ENCODE measurements at regions not wholly inside any gene's neighbourhood (a gene's known extent, or its start where the extent isn't known, plus 50 kb on each side); places are given as distances from the start of the nearest gene placed in this dataset.

DNA sequence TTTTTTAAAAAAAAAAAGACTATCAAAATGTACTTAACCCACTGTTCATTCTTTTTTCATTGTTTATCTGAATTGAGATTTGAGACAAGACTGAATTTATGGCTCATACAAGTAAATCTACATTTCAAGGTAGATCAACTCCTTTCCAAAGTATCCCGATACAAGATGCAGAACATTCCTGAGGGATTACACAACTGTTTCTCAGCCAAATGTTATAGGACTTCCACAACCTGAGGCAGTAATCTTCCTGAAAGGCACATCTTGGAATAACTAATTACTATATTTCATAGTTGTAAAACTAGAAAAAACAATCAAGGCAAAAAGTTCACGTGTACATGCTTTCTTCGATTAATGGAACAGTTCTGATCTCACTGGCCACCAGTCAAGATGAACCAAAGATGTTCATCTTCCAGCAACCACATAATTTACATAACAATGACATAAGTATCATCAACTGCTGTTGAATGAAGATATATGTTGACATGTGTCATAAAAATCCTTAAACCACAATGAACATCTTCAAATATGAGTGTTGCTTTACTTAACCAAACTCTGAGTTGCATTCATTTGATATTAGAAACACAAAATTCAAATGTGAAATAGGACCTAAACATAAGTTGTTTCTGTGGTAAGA is 225.2 kb upstream of the DKK2 start:
- Histone ChIP-seq H3K9me3 (ENCODE audit: control insufficient read depth in 2 of 3, insufficient read depth in 1 of 3, low read length in 3 of 3) (no peaks in the 10 kb centered on the region), H3K4me1 (ENCODE audit: control insufficient read depth in 2 of 3, insufficient read depth in 2 of 3, low read depth in 1 of 3, low read length in 3 of 3) (no peaks in the 10 kb centered on the region), H3K4me3 (ENCODE audit: low read length in 3 of 3) (no peak overlapping the region), H3K9ac (ENCODE audit: low read length in 3 of 3) (no peak overlapping the region), H3K27ac (ENCODE audit: low read depth in 2 of 2, low read length in 2 of 2) (no peak overlapping the region), H3K27me3 (ENCODE audit: control insufficient read depth, insufficient read depth, low read length) (no peaks in the 10 kb centered on the region), H3K36me3 (ENCODE audit: control insufficient read depth in 2 of 3, insufficient read depth in 3 of 3, low read length in 3 of 3) (no peaks in the 10 kb centered on the region)
- DNase-seq (no peak), FAIRE-seq (no peak)
- intact Hi-C loops (cut with DNase I), result no loop called here
- TF ChIP-seq, protein P1, sequence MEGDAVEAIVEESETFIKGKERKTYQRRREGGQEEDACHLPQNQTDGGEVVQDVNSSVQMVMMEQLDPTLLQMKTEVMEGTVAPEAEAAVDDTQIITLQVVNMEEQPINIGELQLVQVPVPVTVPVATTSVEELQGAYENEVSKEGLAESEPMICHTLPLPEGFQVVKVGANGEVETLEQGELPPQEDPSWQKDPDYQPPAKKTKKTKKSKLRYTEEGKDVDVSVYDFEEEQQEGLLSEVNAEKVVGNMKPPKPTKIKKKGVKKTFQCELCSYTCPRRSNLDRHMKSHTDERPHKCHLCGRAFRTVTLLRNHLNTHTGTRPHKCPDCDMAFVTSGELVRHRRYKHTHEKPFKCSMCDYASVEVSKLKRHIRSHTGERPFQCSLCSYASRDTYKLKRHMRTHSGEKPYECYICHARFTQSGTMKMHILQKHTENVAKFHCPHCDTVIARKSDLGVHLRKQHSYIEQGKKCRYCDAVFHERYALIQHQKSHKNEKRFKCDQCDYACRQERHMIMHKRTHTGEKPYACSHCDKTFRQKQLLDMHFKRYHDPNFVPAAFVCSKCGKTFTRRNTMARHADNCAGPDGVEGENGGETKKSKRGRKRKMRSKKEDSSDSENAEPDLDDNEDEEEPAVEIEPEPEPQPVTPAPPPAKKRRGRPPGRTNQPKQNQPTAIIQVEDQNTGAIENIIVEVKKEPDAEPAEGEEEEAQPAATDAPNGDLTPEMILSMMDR (IDR thresholded peaks at IDR 0.05; ENCODE audit: borderline replicate concordance, extremely low read depth, insufficient read depth), result no peak

DNA sequence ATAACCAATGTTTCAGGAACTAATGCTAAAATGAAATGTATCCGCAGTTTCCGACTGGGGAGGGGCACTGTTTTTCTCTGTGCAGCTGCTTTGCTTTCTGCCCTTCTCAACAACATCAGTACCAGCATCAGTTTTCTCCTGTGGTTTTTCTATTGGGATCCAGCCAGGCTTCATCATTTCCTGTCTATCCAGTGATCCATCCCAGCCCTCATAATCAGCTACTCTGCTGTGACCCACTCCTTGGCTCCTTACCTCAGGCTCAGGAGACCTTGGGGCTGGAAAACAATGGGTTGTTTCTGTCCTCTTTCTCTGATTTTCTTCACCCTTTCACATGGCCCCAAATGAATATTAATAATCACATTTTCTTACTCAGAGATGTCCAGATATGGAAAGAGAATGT is 222.2 kb upstream of the DKK2 start:
- no peaks in the 10 kb centered on the region for H3K9me3 ChIP-seq (ENCODE audit: control insufficient read depth in 2 of 3, insufficient read depth in 1 of 3, low read length in 3 of 3)
- H3K36me3 ChIP-seq (ENCODE audit: control insufficient read depth in 2 of 3, insufficient read depth in 3 of 3, low read length in 3 of 3), result no peaks in the 10 kb centered on the region
- no peak overlapping the region for H3K9ac ChIP-seq (ENCODE audit: low read length in 3 of 3)
- no peaks in the 10 kb centered on the region for H3K4me1 ChIP-seq (ENCODE audit: control insufficient read depth in 2 of 3, insufficient read depth in 2 of 3, low read depth in 1 of 3, low read length in 3 of 3)
- no peak overlapping the region for H3K4me3 ChIP-seq (ENCODE audit: low read length in 3 of 3)
- no peaks in the 10 kb centered on the region for H3K27me3 ChIP-seq (ENCODE audit: control insufficient read depth, insufficient read depth, low read length)
- TF ChIP-seq, protein P1 (IDR thresholded peaks at IDR 0.05; ENCODE audit: borderline replicate concordance, extremely low read depth, insufficient read depth), result no peak
- no peak overlapping the region for H3K27ac ChIP-seq (ENCODE audit: low read depth in 2 of 2, low read length in 2 of 2)
- intact Hi-C loops (cut with DNase I), result no loop called here
- DNase-seq, result no peak
- FAIRE-seq, result no peak

- FAIRE-seq (no peak), DNase-seq (no peak)
- no peaks in the 10 kb centered on the region for H3K4me1 ChIP-seq (ENCODE audit: control insufficient read depth in 2 of 3, insufficient read depth in 2 of 3, low read depth in 1 of 3, low read length in 3 of 3)
- TF ChIP-seq, protein P1 (IDR thresholded peaks at IDR 0.05; ENCODE audit: borderline replicate concordance, extremely low read depth, insufficient read depth), result no peak
- H3K9me3 ChIP-seq (ENCODE audit: control insufficient read depth in 2 of 3, insufficient read depth in 1 of 3, low read length in 3 of 3), result no peaks in the 10 kb centered on the region
- H3K36me3 ChIP-seq (ENCODE audit: control insufficient read depth in 2 of 3, insufficient read depth in 3 of 3, low read length in 3 of 3), result no peaks in the 10 kb centered on the region
- H3K9ac ChIP-seq (ENCODE audit: low read length in 3 of 3), result no peak overlapping the region
- H3K27ac ChIP-seq (ENCODE audit: low read depth in 2 of 2, low read length in 2 of 2), result no peak overlapping the region
- H3K4me3 ChIP-seq (ENCODE audit: low read length in 3 of 3), result no peak overlapping the region
- intact Hi-C loops (cut with DNase I), result no loop called here
- no peaks in the 10 kb centered on the region for H3K27me3 ChIP-seq (ENCODE audit: control insufficient read depth, insufficient read depth, low read length)
Observed at GRCh38 chr4:107255596-107255995, 219.5 kb upstream of the DKK2 start.

GRCh38 chr4:107255114-107255513 is 219.0 kb upstream of the DKK2 start:
- Histone ChIP-seq H3K9ac (ENCODE audit: low read length in 3 of 3) (no peak overlapping the region), H3K27ac (ENCODE audit: low read depth in 2 of 2, low read length in 2 of 2) (no peak overlapping the region), H3K27me3 (ENCODE audit: control insufficient read depth, insufficient read depth, low read length) (no peaks in the 10 kb centered on the region), H3K4me3 (ENCODE audit: low read length in 3 of 3) (no peak overlapping the region), H3K36me3 (ENCODE audit: control insufficient read depth in 2 of 3, insufficient read depth in 3 of 3, low read length in 3 of 3) (no peaks in the 10 kb centered on the region), H3K9me3 (ENCODE audit: control insufficient read depth in 2 of 3, insufficient read depth in 1 of 3, low read length in 3 of 3) (no peaks in the 10 kb centered on the region), H3K4me1 (ENCODE audit: control insufficient read depth in 2 of 3, insufficient read depth in 2 of 3, low read depth in 1 of 3, low read length in 3 of 3) (no peaks in the 10 kb centered on the region)
- DNase-seq (no peak), FAIRE-seq (no peak)
- intact Hi-C loops (cut with DNase I), result no loop called here
- TF ChIP-seq, protein P1 (IDR thresholded peaks at IDR 0.05; ENCODE audit: borderline replicate concordance, extremely low read depth, insufficient read depth), result no peak

All from kidney (tissue), 13 donors.